ENCODE measurements at regions not wholly inside any gene's neighbourhood (a gene's known extent, or its start where the extent isn't known, plus 50 kb on each side); places are given as distances from the start of the nearest gene placed in this dataset.
"Not testable (repeated sequence)": the region's sequence is repeated elsewhere in the genome, so short reads cannot be mapped to it uniquely, and the experiment has no call there.

DNA sequence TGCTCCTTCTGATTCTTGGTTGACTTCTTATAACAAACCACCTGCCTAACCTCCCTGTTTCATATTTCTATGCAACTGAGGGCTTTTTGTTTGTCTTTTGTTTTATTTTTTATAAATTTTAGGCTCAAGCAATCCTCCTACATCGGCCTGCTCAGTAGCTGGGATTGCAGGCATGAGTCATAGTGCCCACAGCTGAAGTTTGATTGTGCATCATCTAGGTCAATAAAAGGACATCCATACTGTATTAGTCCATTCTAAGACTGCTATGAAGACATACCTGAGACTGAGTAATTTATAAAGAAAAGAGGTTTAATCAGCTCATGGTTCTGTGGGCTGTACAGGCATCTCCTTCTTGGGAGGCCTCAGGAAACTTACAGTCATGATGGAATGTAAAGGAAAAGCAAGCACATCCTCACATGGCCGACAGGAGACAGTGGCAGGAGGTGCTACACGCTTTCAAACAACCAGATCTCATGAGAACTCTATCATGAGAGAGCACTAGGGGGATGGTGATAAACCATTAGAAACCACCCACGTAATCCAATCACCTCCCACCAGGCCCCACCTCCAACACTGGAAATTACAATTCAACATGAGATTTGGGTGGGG is 285.0 kb downstream of the SIPA1L2 start:
- no peak for DNase-seq (ENCODE audit: low read depth)

DNA sequence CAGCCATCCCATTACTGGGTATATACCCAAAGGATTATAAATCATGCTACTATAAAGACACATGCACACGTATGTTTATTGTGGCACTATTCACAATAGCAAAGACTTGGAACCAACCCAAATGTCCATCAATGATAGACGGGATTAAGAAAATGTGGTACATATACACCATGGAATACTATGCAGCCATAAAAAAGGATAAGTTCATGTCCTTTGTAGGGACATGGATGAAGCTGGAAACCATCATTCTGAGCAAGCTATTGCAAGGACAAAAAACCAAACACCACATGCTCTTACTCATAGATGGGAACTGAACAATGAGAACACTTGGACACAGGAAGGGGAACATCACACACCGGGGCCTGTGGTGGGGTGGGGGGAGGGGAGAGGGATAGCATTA is 285.7 kb downstream of the SIPA1L2 start:
- DNase-seq (ENCODE audit: low read depth): not testable (repeated sequence)

DNA sequence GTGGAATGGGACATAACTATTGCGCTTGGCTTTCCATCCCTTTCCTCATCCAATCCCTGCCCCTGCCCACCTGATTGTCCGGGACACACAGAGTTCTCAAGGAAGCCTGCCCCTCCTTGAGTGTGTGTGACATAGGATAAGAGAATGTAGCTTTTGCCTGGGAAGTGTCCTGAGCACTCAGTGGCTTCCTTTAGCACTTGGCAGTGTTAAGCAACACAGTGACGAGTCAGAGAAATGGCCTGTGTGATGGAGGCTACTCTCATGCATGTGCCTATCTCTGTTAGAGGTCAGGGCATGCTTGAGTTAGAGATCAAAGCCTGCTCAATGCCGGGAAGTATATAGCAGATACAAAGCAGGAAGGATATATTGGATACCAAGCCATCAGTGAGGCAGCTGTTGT is 289.5 kb downstream of the SIPA1L2 start:
- no peak for DNase-seq (ENCODE audit: low read depth)

DNA sequence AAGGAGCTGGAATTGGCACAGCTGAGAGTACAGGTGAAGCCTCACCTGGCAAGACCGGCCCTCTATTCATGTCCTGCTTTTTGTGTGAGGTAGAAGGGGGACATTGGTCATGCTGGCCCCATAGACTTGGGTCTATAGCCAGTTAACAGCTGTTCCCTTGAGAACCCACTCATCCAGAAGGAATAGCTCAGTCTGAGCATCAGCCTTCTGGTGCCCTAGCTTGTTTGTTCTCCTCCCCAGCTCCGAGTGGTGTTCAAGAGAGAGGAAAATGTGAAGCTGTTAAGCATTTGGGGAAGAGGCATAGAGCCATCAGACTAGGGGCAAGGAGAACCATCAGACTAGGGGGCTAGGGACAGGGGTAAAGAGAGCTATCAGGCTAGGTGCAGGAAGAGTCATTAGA is 290.9 kb downstream of the SIPA1L2 start:
- no peak for DNase-seq (ENCODE audit: low read depth)

DNA sequence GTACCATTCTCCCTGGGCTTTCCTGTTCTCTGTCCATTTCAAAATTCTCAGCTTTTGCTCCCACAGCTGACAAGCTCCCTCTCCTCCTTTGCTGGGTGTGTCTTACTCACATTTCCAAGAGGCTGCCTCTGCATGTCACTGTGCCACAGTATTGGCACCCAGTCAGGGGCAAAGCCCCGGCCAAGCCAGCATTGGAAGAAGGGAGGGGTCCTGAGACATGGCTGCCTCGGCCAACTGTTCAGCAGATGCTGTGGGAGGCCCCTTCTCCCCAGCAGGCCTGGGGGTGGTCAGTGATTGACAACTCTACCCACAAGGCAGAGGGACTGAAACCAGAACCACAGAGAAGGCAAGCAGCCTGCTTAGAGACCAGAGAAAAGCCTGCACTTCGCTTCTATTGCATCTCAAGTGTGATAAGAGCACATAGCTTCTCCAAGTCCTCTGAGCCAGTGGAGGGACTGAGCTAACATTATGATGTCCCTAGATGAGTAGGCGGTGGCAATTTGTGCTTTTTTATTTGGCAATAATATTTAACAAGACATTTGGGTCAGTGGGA is 294.1 kb downstream of the SIPA1L2 start:
- DNase-seq (ENCODE audit: low read depth): no peak

DNA sequence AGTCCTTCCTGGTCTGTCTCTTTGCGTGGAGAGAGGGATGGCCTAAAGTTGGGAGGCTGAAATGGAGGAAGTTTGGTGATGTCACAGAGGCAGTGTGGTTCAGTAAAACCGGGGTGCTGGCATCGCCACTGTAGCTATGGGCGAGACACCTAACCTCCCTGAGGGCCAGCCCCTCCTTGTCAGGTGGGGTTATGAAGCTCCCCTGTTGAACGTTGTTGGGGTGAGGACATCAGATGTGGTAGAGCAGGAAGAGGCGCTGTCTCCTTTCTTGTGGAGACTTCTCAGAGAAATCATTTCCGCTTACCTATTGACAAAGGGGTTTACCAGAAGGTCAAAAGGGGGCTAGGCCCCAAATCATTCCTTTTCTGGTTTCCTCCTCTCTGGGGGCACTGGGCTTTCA is 294.7 kb downstream of the SIPA1L2 start:
- no peak for DNase-seq (ENCODE audit: low read depth)

DNA sequence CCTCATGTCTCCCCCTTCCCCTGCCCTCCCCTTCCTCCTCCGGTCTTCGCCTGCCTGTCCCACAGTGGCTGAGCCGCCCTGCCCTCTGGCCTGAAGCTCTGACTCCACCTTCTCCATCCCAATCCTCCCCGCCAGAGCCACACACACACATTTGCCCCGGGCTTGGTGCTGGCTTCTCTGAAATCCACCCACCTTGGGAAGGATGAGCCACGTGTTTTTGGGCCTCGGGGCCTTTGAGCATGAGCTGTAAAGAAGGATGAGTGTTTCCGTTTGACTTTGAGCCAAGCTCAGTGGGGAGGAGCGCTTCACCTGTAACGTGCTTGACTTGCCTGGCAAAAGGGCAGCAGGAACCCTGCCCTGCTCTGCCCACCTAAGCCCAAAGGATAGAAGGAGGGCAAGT is 295.1 kb downstream of the SIPA1L2 start:
- DNase-seq (ENCODE audit: low read depth): no peak

DNA sequence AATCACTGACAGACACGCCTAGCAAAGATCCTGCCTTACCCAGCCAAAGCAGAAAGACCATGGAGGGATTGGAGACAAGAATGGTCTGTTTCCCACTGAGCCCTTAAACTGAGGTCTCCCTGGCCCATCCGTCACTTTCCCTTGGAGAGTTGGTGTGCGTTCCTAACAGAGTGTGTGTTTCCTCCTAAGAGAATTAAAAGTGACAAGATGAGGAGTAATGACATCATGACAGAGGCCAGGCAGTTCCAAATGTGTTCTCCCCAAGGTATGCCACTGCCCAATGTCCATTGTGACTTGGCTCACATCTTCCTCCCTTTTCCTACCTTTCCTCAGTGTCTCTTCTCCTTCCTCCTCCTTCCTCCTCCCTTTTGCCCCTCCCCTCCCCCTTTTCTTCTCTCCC is 295.7 kb downstream of the SIPA1L2 start:
- no peak for DNase-seq (ENCODE audit: low read depth)

DNA sequence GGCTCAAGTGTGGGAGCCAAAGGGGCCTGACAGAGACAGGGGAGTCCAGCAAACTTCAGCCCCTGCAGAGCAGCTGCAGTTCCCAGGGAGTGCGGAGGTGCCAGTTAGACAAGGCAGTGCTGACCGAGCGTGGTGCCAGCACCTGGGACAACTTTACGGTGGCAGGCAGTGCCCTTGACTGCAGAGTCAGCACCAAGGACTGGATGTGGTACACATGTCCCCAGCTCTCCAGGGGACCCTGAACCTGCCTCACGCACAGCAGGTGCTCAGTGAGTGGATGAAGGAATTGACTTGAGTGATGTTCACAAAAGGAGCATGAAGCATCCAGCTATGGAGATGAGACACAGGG is 296.5 kb downstream of the SIPA1L2 start:
- no peak for DNase-seq (ENCODE audit: low read depth)

DNA sequence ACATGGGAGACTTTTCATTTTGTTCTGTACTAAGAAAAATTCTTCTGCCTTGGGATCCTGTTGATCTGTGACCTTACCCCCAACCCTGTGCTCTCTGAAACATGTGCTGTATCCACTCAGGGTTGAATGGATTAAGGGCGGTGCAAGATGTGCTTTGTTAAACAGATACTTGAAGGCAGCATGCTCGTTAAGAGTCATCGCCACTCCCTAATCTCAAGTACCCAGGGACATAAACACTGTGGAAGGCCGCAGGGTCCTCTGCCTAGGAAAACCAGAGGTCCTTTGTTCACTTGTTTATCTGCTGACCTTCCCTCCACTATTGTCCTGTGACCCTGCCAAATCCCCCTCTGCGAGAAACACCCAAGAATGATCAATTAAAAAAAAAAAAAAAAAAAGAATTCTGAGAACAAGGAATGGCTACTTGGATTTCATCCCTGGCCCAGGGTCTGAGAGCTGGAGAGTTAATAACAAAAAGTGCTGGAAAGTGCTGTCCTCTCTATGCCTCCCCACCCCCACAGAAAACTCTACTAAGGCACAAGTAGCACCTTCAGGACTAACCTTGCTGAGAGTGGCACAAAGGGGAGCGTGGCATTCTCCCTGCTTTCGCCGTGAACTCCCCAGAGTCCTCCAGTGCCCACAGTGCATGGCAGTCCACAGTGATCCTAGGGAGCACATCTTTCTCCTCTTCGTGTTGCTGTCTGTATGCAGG is 297.1 kb downstream of the SIPA1L2 start:
- not testable (repeated sequence) for DNase-seq (ENCODE audit: low read depth)

DNA sequence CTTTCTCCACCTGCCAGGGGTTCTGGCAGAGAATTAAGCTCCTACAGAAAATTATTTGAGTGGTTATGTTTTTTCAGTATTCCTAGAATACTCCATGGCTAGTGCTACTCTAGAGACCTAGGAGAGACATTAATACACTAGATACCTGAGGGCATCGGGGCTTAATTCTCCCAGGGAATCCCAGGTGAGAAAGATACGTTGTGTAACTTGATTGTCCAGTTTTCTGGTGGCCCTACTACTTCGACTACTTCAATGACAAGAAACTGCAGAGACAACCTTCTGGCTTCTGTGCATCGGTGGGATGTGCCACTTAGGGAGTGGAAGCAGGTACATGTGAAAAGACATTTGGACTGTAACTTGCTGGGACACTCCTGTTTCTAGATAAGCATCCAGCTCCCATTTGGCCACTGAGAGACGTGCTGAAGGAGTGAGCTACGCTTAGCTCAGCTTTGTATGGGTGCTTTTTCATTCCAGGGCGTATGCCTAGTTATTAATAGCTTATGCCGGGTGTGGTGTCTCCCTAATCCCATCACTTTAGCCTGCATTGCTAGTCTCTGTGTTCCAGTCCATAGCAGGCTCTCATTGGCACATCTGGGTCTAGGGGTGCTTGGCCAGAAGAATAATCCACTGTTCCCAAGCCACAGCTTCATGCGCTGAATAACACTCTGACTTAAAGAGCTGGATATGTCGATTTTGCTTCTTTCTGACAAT is 300.7 kb downstream of the SIPA1L2 start:
- no peak for DNase-seq (ENCODE audit: low read depth)

DNA sequence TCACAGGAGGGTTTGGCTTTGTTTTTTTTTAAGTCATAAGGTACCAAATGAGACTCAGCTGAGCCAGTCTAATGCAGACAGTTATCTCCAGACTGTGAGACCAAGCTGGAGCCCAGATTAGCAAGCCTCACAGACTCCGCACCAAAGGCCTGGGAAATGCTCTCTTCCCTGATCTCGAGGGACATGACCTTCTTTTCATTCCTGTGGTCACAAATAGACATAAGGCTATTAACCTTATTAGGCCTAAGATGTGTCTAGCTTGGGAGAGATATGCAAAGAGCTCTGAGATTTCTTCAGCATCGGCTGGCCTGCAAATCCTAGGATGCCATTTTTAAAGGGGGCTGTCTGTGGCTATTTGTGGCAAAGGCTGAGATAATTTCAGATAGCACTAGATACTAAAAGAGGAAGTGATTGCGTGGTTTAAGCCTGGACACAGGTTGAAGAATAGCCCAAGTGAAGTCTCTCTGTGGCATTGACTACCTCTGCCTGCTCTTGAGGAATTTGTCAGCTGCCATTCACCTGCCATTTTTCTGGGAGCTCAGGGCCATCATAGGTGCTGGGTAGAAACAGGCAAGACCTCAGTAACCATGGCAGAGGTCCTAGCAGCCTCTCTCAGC is 301.3 kb downstream of the SIPA1L2 start:
- no peak for DNase-seq (ENCODE audit: low read depth)

DNA sequence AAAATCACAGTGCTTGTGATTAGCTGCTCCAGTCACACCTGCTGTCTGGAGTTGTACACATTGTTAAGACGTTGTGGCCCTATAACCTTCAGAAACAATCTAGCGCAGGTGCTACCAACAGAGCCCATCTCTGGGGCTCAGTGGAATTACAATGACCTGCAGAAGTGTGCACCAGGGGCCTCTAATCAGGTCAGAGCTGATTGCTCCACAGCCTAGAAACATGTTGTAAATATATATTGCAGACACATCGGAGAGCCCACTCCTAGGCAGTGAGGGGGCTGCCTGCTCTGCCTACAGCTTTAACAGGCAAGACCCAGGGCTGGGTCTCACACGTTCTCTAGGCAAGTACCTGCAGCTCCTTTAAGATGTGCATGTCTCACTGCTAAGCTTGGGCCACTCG is 302.0 kb downstream of the SIPA1L2 start:
- DNase-seq (ENCODE audit: low read depth): no peak

DNA sequence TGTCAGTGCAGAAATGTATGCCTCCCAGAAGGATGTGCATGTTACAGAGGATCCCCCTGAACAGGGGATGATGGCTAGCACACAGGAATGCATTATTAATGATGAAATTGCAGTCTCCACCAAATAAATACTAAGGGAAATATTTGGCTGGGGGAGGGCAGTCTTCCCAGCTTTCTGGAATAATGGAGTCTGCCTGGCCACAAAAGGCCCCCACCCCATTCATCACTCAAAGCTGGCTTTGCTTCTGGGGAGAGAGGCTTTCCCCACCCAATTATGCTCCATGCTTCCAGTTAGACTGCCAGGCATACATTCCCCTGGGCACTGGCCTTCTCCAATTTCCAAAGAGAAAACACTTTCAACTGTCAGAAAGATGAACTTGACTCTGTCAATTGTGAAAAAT is 302.7 kb downstream of the SIPA1L2 start:
- no peak for DNase-seq (ENCODE audit: low read depth)

DNA sequence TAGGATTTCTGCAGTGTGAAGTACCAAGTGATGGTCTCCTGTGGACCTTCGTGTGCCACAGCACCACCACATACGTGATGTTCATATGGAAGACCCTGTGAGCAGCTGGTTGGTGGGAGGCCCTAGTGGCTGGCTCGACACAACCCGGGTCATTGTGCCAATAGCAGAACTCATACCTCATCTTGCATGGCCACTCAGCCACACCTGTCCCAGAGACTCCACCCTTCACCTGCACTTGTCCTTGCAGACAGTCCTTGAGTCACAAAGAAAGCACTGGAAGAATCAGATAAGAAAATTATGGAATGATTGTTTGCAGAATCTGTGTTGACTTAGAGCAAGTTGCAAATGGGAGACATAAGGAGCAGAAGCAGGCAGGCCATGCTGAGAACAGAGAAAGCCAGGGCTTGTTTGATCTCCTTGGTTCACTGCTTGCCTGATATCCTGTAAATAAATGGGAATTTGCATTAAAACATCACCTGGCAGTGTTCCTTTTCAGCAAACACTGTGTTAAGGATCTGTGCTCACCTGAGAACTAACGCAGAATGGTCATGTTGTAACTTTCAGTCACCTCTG is 307.7 kb downstream of the SIPA1L2 start:
- no peak for DNase-seq (ENCODE audit: low read depth)

DNA sequence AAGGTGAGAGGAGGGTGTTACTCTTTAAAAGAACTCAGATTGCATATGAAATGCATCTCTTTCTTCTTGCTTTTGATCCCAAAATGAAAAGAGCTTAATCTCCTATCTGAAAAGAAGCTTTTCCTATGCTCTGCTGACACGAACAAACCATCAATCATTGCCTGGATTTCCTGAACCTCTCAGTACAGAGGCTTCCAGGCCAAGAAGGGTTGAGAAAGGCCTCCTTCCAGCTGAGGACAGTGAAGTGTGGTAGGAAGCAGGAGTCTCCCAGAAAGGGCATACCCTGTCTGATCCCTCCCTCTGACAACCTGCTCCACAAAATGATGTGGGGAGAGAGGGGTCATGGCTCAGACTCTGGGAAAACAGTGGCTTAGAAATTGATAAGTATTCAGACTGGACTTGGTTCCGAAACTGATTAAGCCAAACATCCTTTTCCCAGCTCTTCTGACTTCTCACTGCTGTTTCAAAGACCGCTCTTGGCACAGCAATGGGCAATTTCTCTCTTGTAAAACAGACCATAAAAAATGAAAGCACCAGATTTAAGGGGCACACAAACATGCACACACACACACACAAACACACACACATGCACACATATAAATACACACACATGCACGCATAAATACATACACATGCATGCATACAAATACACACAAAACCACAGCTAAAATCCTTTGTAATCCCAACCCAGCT is 310.3 kb downstream of the SIPA1L2 start:
- DNase-seq (ENCODE audit: low read depth): no peak

DNA sequence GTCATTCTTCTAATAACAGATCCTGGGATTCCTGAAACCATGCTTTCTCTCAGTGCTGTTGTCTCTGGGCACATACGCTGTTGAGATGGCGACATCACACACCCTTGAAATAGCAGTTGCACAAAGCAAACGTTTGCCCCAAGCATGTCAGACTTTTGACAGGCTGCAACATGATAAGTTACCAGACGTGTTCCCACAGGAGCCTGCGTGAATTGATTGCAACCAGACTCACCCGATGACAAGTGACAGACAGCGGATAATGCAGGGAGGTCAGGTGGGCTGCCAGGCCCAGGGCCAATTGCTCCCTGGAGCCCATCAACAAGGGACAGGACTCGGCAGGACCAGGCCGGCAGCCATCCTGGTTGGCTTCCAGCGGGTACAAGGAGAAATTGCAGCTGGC is 310.9 kb downstream of the SIPA1L2 start:
- no peak for DNase-seq (ENCODE audit: low read depth)

DNA sequence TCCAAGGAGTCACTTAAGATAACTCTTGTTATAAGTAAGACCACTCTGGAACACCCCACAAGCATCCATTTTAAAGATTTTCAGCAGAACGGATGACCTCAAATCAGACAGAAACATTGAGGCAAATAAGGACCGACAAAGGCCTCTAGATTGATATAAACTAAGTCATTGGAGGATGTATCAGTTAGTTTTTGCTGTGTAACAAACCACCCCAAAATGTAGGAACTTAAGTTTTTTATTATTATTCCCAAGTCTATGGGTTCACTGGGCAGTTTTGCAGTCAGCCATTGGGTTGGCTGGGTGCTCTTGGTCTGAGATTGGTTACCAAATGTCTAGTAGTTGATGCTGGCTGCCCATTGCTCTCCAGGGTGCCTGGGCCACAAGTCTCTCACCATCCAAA is 311.8 kb downstream of the SIPA1L2 start:
- no peak for DNase-seq (ENCODE audit: low read depth)

DNA sequence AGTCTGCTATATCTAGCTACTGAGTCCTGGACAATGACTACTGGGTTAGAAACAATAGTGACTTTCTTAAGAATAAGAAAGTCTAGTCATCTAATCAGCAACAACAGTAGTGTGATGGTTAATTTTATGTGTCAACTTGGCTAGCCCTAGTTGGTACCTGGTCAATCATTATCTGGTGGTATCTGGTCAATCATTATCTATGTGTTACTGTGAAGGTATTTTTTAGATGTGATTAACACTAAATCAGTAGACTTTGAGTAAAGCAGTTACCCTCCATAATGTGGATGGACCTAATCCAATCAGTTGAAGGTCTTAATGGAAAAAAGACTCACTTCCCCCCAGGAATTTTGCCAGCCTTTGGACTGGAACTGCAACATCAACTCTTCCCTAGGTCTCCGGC is 312.6 kb downstream of the SIPA1L2 start:
- DNase-seq (ENCODE audit: low read depth): no peak

DNA sequence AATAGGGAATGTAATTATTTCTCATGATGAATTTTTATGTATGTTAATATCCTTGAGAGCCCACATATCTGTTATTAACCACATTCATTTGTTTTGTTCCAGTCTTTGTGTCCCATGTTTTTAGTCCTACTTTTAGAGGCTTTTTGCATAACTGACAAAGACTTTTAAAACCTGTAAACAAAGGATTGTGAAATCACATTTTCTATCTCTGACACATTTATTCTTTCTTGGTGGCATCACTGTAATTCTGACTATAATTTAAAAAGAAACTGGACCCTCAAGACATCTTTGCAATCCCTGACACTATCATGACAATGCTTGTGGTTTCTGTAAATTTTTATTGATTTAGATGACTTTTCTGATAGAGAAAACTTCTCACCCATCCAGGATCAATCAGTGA is 313.1 kb downstream of the SIPA1L2 start:
- no peak for DNase-seq (ENCODE audit: low read depth)

DNA sequence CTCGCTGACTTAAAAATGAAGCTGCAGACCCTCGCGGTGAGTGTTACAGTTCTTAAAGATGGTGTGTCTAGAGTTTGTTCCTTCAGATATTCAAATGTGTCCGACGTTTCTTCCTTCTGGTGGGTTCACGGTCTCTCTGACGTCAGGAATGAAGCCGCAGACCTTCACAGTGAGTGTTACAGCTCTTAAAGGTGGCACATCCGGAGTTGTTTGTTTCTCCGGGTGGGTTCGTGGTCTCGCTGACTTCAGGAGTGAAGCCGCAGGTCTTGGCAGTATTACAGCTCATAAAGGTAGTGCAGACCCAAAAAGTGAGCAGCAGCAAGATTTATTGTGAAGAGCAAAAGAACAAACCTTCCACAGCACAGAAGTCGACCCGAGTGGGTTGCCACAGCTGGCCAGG is 316.1 kb downstream of the SIPA1L2 start:
- DNase-seq (ENCODE audit: low read depth): not testable (repeated sequence)

DNA sequence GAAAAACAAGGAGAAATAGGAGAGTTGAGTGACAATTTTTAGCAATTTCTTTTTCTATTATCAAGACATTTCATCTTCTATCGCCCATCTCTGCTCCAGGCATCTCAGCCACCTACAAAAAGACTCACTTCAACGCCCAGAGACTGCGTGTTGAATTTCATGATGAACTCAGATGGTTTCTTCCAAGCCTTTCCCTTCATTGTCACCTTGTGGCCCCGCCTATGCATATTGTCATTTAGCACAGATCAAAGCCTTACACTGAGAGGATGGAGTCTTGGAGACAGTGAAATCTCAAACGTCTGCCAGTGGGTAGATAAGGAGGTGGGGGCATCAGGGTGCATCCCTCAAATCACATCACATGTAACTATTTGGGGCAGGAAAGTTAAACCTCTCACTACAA is 319.4 kb downstream of the SIPA1L2 start:
- DNase-seq (ENCODE audit: low read depth): no peak
